ENCODE measurements at regions not wholly inside any gene's neighbourhood (a gene's known extent, or its start where the extent isn't known, plus 50 kb on each side); places are given as distances from the start of the nearest gene placed in this dataset.

- DNase-seq (ENCODE audit: low spot score), result no peak
- CTCF ChIA-PET, result no interaction called here
- Mint-ChIP-seq H3K4me3 (no peak overlapping the region), H3K9me3 (peaks cover 7% of the 10 kb centered on the region; the same call in 1 of the 2 replicates), H3K4me1 (no peaks in the 10 kb centered on the region), H3K36me3 (no peaks in the 10 kb centered on the region; the same call in 1 of the 2 replicates), H3K27ac (no peak overlapping the region), H3K27me3 (ENCODE audit: low read depth) (no peaks in the 10 kb centered on the region; the same call in 1 of the 2 replicates)
- ATAC-seq, result no peak
- POLR2A ChIA-PET, result no interaction called here
- TF ChIP-seq JAZF1 (CRISPR knock-in tag; IDR thresholded peaks at IDR 0.05), result no peak
- TF ChIP-seq, protein P1, sequence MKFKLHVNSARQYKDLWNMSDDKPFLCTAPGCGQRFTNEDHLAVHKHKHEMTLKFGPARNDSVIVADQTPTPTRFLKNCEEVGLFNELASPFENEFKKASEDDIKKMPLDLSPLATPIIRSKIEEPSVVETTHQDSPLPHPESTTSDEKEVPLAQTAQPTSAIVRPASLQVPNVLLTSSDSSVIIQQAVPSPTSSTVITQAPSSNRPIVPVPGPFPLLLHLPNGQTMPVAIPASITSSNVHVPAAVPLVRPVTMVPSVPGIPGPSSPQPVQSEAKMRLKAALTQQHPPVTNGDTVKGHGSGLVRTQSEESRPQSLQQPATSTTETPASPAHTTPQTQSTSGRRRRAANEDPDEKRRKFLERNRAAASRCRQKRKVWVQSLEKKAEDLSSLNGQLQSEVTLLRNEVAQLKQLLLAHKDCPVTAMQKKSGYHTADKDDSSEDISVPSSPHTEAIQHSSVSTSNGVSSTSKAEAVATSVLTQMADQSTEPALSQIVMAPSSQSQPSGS (CRISPR knock-in tag; IDR thresholded peaks at IDR 0.05; ENCODE audit: borderline replicate concordance, low read depth), result no peak
- TF ChIP-seq NFATC4 (CRISPR knock-in tag; IDR thresholded peaks at IDR 0.05), result no peak
- no peak for TF ChIP-seq NFYB (CRISPR knock-in tag; conservative IDR thresholded peaks at IDR 0.05; ENCODE audit: low read depth)
- TF ChIP-seq TP53 (CRISPR knock-in tag; IDR thresholded peaks at IDR 0.05), result no peak
- no peak for TF ChIP-seq ZNF219 (CRISPR knock-in tag; IDR thresholded peaks at IDR 0.05; ENCODE audit: borderline replicate concordance)
- TF ChIP-seq, protein P2, sequence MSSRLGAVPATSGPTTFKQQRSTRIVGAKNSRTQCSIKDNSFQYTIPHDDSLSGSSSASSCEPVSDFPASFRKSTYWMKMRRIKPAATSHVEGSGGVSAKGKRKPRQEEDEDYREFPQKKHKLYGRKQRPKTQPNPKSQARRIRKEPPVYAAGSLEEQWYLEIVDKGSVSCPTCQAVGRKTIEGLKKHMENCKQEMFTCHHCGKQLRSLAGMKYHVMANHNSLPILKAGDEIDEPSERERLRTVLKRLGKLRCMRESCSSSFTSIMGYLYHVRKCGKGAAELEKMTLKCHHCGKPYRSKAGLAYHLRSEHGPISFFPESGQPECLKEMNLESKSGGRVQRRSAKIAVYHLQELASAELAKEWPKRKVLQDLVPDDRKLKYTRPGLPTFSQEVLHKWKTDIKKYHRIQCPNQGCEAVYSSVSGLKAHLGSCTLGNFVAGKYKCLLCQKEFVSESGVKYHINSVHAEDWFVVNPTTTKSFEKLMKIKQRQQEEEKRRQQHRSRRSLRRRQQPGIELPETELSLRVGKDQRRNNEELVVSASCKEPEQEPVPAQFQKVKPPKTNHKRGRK (CRISPR knock-in tag; IDR thresholded peaks at IDR 0.05; ENCODE audit: borderline replicate concordance), result no peak
- no peak for TF ChIP-seq RORB (CRISPR knock-in tag; IDR thresholded peaks at IDR 0.05)
Observed at GRCh38 chr2:62430146-62430545, 75.8 kb downstream of the TMEM17 start.

DNA sequence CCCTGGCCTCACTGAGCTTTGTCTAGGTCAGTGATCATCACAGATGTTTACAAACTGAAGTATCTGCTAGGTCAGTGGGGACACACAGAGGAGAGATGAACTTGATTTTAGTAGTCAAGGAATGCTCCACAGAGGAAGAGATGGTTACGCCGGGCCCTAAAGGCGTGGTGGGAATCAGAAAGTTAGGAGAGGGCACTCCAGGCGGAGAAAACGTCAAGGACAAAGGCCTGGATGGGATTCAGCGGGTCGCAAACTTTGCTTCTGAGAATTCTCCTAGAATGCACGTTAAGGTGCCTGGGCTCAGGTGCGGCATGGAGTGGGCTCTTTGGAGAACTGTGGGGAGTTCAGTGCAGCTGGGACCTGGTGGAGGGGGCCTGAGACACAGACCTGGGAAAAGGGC is 78.8 kb downstream of the TMEM17 start:
- no peak for DNase-seq (ENCODE audit: low spot score)
- no peaks in the 10 kb centered on the region; the same call in 1 of the 2 replicates for H3K27me3 Mint-ChIP-seq (ENCODE audit: low read depth)
- H3K9me3 Mint-ChIP-seq, result peaks cover 7% of the 10 kb centered on the region; the same call in 1 of the 2 replicates
- no peak for ATAC-seq
- POLR2A ChIA-PET, result no interaction called here
- no peaks in the 10 kb centered on the region for H3K4me1 Mint-ChIP-seq
- no peak overlapping the region for H3K4me3 Mint-ChIP-seq
- no peaks in the 10 kb centered on the region; the same call in 1 of the 2 replicates for H3K36me3 Mint-ChIP-seq
- no peak overlapping the region for H3K27ac Mint-ChIP-seq
- CTCF ChIA-PET, result no interaction called here
- TF ChIP-seq, protein P3, sequence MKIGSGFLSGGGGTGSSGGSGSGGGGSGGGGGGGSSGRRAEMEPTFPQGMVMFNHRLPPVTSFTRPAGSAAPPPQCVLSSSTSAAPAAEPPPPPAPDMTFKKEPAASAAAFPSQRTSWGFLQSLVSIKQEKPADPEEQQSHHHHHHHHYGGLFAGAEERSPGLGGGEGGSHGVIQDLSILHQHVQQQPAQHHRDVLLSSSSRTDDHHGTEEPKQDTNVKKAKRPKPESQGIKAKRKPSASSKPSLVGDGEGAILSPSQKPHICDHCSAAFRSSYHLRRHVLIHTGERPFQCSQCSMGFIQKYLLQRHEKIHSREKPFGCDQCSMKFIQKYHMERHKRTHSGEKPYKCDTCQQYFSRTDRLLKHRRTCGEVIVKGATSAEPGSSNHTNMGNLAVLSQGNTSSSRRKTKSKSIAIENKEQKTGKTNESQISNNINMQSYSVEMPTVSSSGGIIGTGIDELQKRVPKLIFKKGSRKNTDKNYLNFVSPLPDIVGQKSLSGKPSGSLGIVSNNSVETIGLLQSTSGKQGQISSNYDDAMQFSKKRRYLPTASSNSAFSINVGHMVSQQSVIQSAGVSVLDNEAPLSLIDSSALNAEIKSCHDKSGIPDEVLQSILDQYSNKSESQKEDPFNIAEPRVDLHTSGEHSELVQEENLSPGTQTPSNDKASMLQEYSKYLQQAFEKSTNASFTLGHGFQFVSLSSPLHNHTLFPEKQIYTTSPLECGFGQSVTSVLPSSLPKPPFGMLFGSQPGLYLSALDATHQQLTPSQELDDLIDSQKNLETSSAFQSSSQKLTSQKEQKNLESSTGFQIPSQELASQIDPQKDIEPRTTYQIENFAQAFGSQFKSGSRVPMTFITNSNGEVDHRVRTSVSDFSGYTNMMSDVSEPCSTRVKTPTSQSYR (CRISPR knock-in tag; IDR thresholded peaks at IDR 0.05), result no peak
- TF ChIP-seq, protein P2 (CRISPR knock-in tag; IDR thresholded peaks at IDR 0.05; ENCODE audit: borderline replicate concordance), result no peak
- TF ChIP-seq, protein P4, sequence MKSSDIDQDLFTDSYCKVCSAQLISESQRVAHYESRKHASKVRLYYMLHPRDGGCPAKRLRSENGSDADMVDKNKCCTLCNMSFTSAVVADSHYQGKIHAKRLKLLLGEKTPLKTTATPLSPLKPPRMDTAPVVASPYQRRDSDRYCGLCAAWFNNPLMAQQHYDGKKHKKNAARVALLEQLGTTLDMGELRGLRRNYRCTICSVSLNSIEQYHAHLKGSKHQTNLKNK (CRISPR knock-in tag; IDR thresholded peaks at IDR 0.05), result no peak
- no peak for TF ChIP-seq CDX4 (CRISPR knock-in tag; IDR thresholded peaks at IDR 0.05; ENCODE audit: borderline replicate concordance)
- TF ChIP-seq HMGA2 (CRISPR knock-in tag; IDR thresholded peaks at IDR 0.05), result no peak
- TF ChIP-seq SMAD3 (CRISPR knock-in tag; IDR thresholded peaks at IDR 0.05; ENCODE audit: borderline replicate concordance), result no peak
- no peak for TF ChIP-seq USF2 (CRISPR knock-in tag; IDR thresholded peaks at IDR 0.05)
- TF ChIP-seq ZNF416 (CRISPR knock-in tag; IDR thresholded peaks at IDR 0.05), result no peak
- no peak for TF ChIP-seq ZBTB43 (CRISPR knock-in tag; IDR thresholded peaks at IDR 0.05)
- no peak for TF ChIP-seq GABPB1 (CRISPR knock-in tag; IDR thresholded peaks at IDR 0.05)
- TF ChIP-seq ELF4 (CRISPR knock-in tag; IDR thresholded peaks at IDR 0.05; ENCODE audit: low read depth), result no peak
- TF ChIP-seq TEAD1 (CRISPR knock-in tag; IDR thresholded peaks at IDR 0.05), result no peak
- TF ChIP-seq, protein P5, sequence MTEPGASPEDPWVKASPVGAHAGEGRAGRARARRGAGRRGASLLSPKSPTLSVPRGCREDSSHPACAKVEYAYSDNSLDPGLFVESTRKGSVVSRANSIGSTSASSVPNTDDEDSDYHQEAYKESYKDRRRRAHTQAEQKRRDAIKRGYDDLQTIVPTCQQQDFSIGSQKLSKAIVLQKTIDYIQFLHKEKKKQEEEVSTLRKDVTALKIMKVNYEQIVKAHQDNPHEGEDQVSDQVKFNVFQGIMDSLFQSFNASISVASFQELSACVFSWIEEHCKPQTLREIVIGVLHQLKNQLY (CRISPR knock-in tag; IDR thresholded peaks at IDR 0.05), result no peak
- no peak for TF ChIP-seq ZNF121 (CRISPR knock-in tag; IDR thresholded peaks at IDR 0.05)
- no peak for TF ChIP-seq MXD4 (CRISPR knock-in tag; IDR thresholded peaks at IDR 0.05; ENCODE audit: borderline replicate concordance)
- no peak for TF ChIP-seq FOXJ3 (CRISPR knock-in tag; IDR thresholded peaks at IDR 0.05; ENCODE audit: borderline replicate concordance)

Measured in WTC11 (cell line).